ENCODE measurements at regions not wholly inside any gene's neighbourhood (a gene's known extent, or its start where the extent isn't known, plus 50 kb on each side); places are given as distances from the start of the nearest gene placed in this dataset.

GRCh38 chr4:81577392-81577791, 105.7 kb upstream of the RASGEF1B start:
- H3K79me2 ChIP-seq (ENCODE audit: control insufficient read depth in 1 of 2, insufficient read depth in 2 of 2, low read length in 2 of 2) = no peaks in the 10 kb centered on the region
- H4K5ac ChIP-seq (ENCODE audit: insufficient read length, low read depth, low read length) = no peak overlapping the region
- no peak overlapping the region for H3K27ac ChIP-seq (ENCODE audit: low read depth, low read length)
- H2BK120ac ChIP-seq (replicated peaks; ENCODE audit: low read depth, low read length) = no peak overlapping the region
- H3K9ac ChIP-seq (replicated peaks in 1 of 4; ENCODE audit: extremely low read depth in 1 of 4, low read depth in 3 of 4, low read length in 3 of 4) = no peak overlapping the region
- 88% methylated on average over 1 of the region's 1 CpG; no CpG with 5 or more reads in 1 of the 2 experiments for WGBS, 2 experiments (ENCODE audit: extremely low coverage in 1 of 2, insufficient coverage in 1 of 2, insufficient read length in 1 of 2, insufficient replicate concordance in 2 of 2, low coverage in 1 of 2, low lambda C conversion rate in 2 of 2, missing lambda C conversion rate in 1 of 2)
- no peaks in the 10 kb centered on the region for H4K20me1 ChIP-seq (replicated peaks in 1 of 2; ENCODE audit: control insufficient read depth in 1 of 2, insufficient read depth in 2 of 2, low read length in 2 of 2)
- peaks cover 0 to 8% of the 10 kb centered on the region in 2 experiments; a peak in 2 of 4 replicates for H3K9me3 ChIP-seq (ENCODE audit: insufficient read depth in 2 of 2, low read depth in 1 of 2, low read length in 1 of 2)
- CTCF ChIA-PET (ENCODE audit: partially characterized antibody) = interaction anchor here (0.6 to 1.4 kb wide), 4 partner anchors 14 to 379 kb away, joined by 3 read pairs; no protein-coding TSS in a partner anchor
- H3K18ac ChIP-seq (ENCODE audit: extremely low read depth, low read length) = no peak overlapping the region
- no peak overlapping the region for H3K23ac ChIP-seq (ENCODE audit: insufficient read length)
- POLR2A ChIA-PET (ENCODE audit: partially characterized antibody) = no interaction called here
- no peak overlapping the region for H3K4me3 ChIP-seq (ENCODE audit: extremely low read depth in 1 of 4, insufficient read depth in 2 of 4, low read depth in 3 of 4, low read length in 4 of 4)
- FAIRE-seq = no peak
- H4K8ac ChIP-seq (ENCODE audit: extremely low read depth, insufficient read depth, low read length) = no peak overlapping the region
- H3K79me1 ChIP-seq (ENCODE audit: low read depth, low read length) = no peaks in the 10 kb centered on the region
- no peaks in the 10 kb centered on the region for H3K27me3 ChIP-seq (replicated peaks in 1 of 4; ENCODE audit: control insufficient read depth in 3 of 4, extremely low read depth in 1 of 4, insufficient read depth in 3 of 4, low read length in 3 of 4)
- no peak for TF ChIP-seq NANOG (IDR thresholded peaks at IDR 0.05; ENCODE audit: insufficient read depth, low read depth, low read length, poor library complexity, severe bottlenecking)
- TF ChIP-seq PHF8 (conservative IDR thresholded peaks at IDR 0.05; ENCODE audit: low read depth, low read length) = no peak
- TF ChIP-seq MAX (IDR thresholded peaks at IDR 0.05) = no peak
- TF ChIP-seq TEAD4 (IDR thresholded peaks at IDR 0.05; ENCODE audit: low read depth, low read length) = no peak
- TF ChIP-seq KDM1A (IDR thresholded peaks at IDR 0.05; ENCODE audit: borderline replicate concordance, low read length) = no peak
- no peak for TF ChIP-seq ATF3 (IDR thresholded peaks at IDR 0.05; ENCODE audit: insufficient read depth, low read depth, low read length)
- no peak for TF ChIP-seq CTBP2 (IDR thresholded peaks at IDR 0.05; ENCODE audit: borderline replicate concordance, insufficient read depth, insufficient read length, low read length)
- TF ChIP-seq KDM5A (IDR thresholded peaks at IDR 0.05; ENCODE audit: low read length) = no peak
- DNase-seq (ENCODE audit: low read depth in 1 of 2, low spot score in 2 of 2) = no peak
- no peak overlapping the region for H2BK20ac ChIP-seq (ENCODE audit: low read length)
- H3K56ac ChIP-seq (replicated peaks; ENCODE audit: insufficient read length, low read depth, low read length) = no peak overlapping the region
- no peak overlapping the region for H2AFZ ChIP-seq (ENCODE audit: low read length)
- H2AK5ac ChIP-seq (ENCODE audit: low read depth, low read length) = no peak overlapping the region
- no peak overlapping the region for H3K4ac ChIP-seq (replicated peaks; ENCODE audit: insufficient read length, low read depth, low read length)
- no peak overlapping the region for H3K14ac ChIP-seq (ENCODE audit: insufficient read length)
- no peak overlapping the region for H2BK5ac ChIP-seq (ENCODE audit: low read depth, low read length)
- H3K36me3 ChIP-seq (ENCODE audit: control insufficient read depth in 2 of 4, insufficient read depth in 4 of 4, low read length in 3 of 4) = no peaks in the 10 kb centered on the region
- no peaks in the 10 kb centered on the region for H3K23me2 ChIP-seq (ENCODE audit: low read depth, low read length)
- H4K91ac ChIP-seq (replicated peaks; ENCODE audit: insufficient read length, low read length) = no peak overlapping the region
- no peak overlapping the region for H2BK12ac ChIP-seq (ENCODE audit: low read depth, low read length)
- no peak overlapping the region for H3K4me2 ChIP-seq (ENCODE audit: insufficient read depth in 1 of 2, low read depth in 2 of 2, low read length in 2 of 2)
- peaks cover 0 to 7% (median 1%) of the 10 kb centered on the region in 4 experiments; a peak in 2 of 7 replicates for H3K4me1 ChIP-seq (replicated peaks in 1 of 4; ENCODE audit: control insufficient read depth in 3 of 4, insufficient read depth in 4 of 4, low read length in 3 of 4)
- H2BK15ac ChIP-seq (ENCODE audit: low read length) = no peak overlapping the region

All from H1 (cell line).